PC-9 (cell line): ENCODE measurements at regions not wholly inside any gene's neighbourhood (a gene's known extent, or its start where the extent isn't known, plus 50 kb on each side); places are given as distances from the start of the nearest gene placed in this dataset.

Experiments used
- BruUV-seq: library from RNA; stranded (reverse); fragments of 400-500 nt; replicated peaks from 2 replicates; lab custom pipeline; 2021; lab: Mats Ljungman, UMichigan
- CTCF ChIA-PET: fragments of 300-600 bp; sonication (Branson Sonifier 250); formaldehyde crosslinking; loops from one replicate; lab custom pipeline; 2022; ENCODE audit warnings: antibody characterized with exemption; lab: Charles Lee
- POLR2A ChIA-PET: fragments of 300-600 bp; sonication (Branson Sonifier 250); formaldehyde crosslinking; loops from one replicate; lab custom pipeline; 2022; ENCODE audit warnings: antibody characterized with exemption; ENCODE audit not compliant: unreplicated experiment; lab: Charles Lee
- DNase-seq, 2 experiments: peaks; one replicate each; pipeline versions ENCODE4 v3.0.0 to v3.0.0-alpha.2; 2015 to 2022; ENCODE audit warnings: mixed read lengths in 1 of 2
- H2AFZ ChIP-seq: fragments of 200-600 bp; sonication (generic); 2 replicates; pipeline ENCODE4 v1.8.1; 2017; ENCODE audit warnings: antibody characterized with exemption
- H3F3A ChIP-seq: fragments of 200-600 bp; sonication (generic); 2 replicates; pipeline ENCODE4 v1.8.1; 2017; ENCODE audit warnings: antibody characterized with exemption, mild to moderate bottlenecking, low read depth; ENCODE audit not compliant: insufficient read depth
- H3K27ac ChIP-seq: fragments of 200-600 bp; sonication (generic); 2 replicates; pipeline ENCODE4 v1.6.1; 2016; ENCODE audit warnings: mixed run types
- H3K27me3 ChIP-seq: fragments of 200-600 bp; sonication (generic); 2 replicates; pipeline ENCODE4 v1.6.1; 2016; ENCODE audit warnings: low read depth, mixed run types; ENCODE audit not compliant: insufficient read depth
- H3K36me3 ChIP-seq: fragments of 200-600 bp; sonication (generic); 2 replicates; pipeline ENCODE4 v1.6.1; 2016; ENCODE audit warnings: low read depth, mixed run types
- H3K4me1 ChIP-seq: fragments of 200-600 bp; sonication (generic); replicated peaks from 2 replicates; pipeline ENCODE4 v1.6.1; 2016; ENCODE audit warnings: mixed run types; ENCODE audit not compliant: insufficient read depth
- H3K4me2 ChIP-seq: fragments of 200-600 bp; sonication (generic); 2 replicates; pipeline ENCODE4 v1.6.1; 2017; ENCODE audit warnings: mixed run types
- H3K4me3 ChIP-seq: fragments of 200-600 bp; sonication (generic); 2 replicates; pipeline ENCODE4 v1.6.1; 2016; ENCODE audit warnings: mixed run types
- H3K79me2 ChIP-seq: fragments of 200-600 bp; sonication (generic); 2 replicates; pipeline ENCODE4 v1.6.1; 2017; ENCODE audit warnings: low read depth, mixed run types
- H3K9me2 ChIP-seq: fragments of 200-600 bp; sonication (generic); 2 replicates; pipeline ENCODE4 v1.8.1; 2017; ENCODE audit warnings: mild to moderate bottlenecking; ENCODE audit not compliant: insufficient read depth
- H3K9me3 ChIP-seq: fragments of 200-600 bp; sonication (generic); 2 replicates; pipeline ENCODE4 v1.8.1; 2016; ENCODE audit warnings: low read depth; ENCODE audit not compliant: insufficient read depth
- H4K20me1 ChIP-seq: fragments of 200-600 bp; sonication (generic); 2 replicates; pipeline ENCODE4 v1.8.1; 2017; ENCODE audit not compliant: insufficient read depth
- CTCF ChIP-seq: fragments of 200-600 bp; sonication (generic); conservative IDR thresholded peaks from 2 replicates; pipeline ENCODE4 v1.6.1; 2017; ENCODE audit warnings: mixed run types, antibody characterized with exemption, mild to moderate bottlenecking, moderate library complexity
- EZH2 ChIP-seq: fragments of 200-600 bp; sonication (generic); IDR thresholded peaks from 2 replicates; pipeline ENCODE4 v1.8.0; 2017; ENCODE audit warnings: antibody characterized with exemption, low read depth
- intact Hi-C: fragments of 100-400 bp; cut with micrococcal nuclease; formaldehyde crosslinking; loops from one replicate; pipeline ENCODE4 v1.10.0; 2022; ENCODE audit not compliant: unreplicated experiment

- TF ChIP-seq CTCF: no peak
- no peaks in the 10 kb centered on the region for H3K27me3 ChIP-seq
- no peaks in the 10 kb centered on the region for H3K4me1 ChIP-seq
- intact Hi-C loops: loop anchor here (5.0 to 10.0 kb wide), 2 partner anchors 136 to 374 kb away; partner anchors contain the start of genes GYPA and GYPE
- no peaks in the 10 kb centered on the region for H3K9me3 ChIP-seq
- no peak overlapping the region for H3K27ac ChIP-seq
- DNase-seq: no peak
- H2AFZ ChIP-seq: no peak overlapping the region
- ChIA-PET CTCF (no interaction called here), POLR2A (no interaction called here)
- no peaks in the 10 kb centered on the region for H3K79me2 ChIP-seq
- no peak overlapping the region for H3K4me3 ChIP-seq
- H3K9me2 ChIP-seq: no peaks in the 10 kb centered on the region
- no peaks in the 10 kb centered on the region for H4K20me1 ChIP-seq
- no TSS peak for BruUV-seq
- H3F3A ChIP-seq: no peaks in the 10 kb centered on the region
- H3K36me3 ChIP-seq: no peaks in the 10 kb centered on the region
- H3K4me2 ChIP-seq: no peak overlapping the region
Measured at GRCh38 chr4:143771269-143771668, 70.8 kb upstream of the FREM3 start.

- ChIA-PET CTCF (no interaction called here), POLR2A (no interaction called here)
- intact Hi-C loops: no loop called here
- no peaks in the 10 kb centered on the region for H3K27me3 ChIP-seq
- H4K20me1 ChIP-seq: no peaks in the 10 kb centered on the region
- H3K4me3 ChIP-seq: no peak overlapping the region
- no peak for TF ChIP-seq CTCF
- TF ChIP-seq EZH2: no peak
- no peaks in the 10 kb centered on the region for H3K9me3 ChIP-seq
- no TSS peak for BruUV-seq
- H3K4me2 ChIP-seq: no peak overlapping the region
- no peaks in the 10 kb centered on the region for H3K4me1 ChIP-seq
- DNase-seq: no peak
- H3K79me2 ChIP-seq: no peaks in the 10 kb centered on the region
- no peaks in the 10 kb centered on the region for H3F3A ChIP-seq
- no peaks in the 10 kb centered on the region for H3K9me2 ChIP-seq
- no peak overlapping the region for H2AFZ ChIP-seq
- no peak overlapping the region for H3K27ac ChIP-seq
- no peaks in the 10 kb centered on the region for H3K36me3 ChIP-seq
Measured at GRCh38 chr4:143768007-143768591, 67.6 kb upstream of the FREM3 start.

GRCh38 chr4:143763587-143763986 is 63.1 kb upstream of the FREM3 start:
- H3K79me2 ChIP-seq: no peaks in the 10 kb centered on the region
- no peak overlapping the region for H3K27ac ChIP-seq
- H3F3A ChIP-seq: no peaks in the 10 kb centered on the region
- H3K36me3 ChIP-seq: no peaks in the 10 kb centered on the region
- H3K27me3 ChIP-seq: no peaks in the 10 kb centered on the region
- DNase-seq: no peak
- POLR2A ChIA-PET: no interaction called here
- H4K20me1 ChIP-seq: no peaks in the 10 kb centered on the region
- intact Hi-C loops: no loop called here
- TF ChIP-seq CTCF (no peak), EZH2 (no peak)
- no peak overlapping the region for H3K4me3 ChIP-seq
- CTCF ChIA-PET: no interaction called here
- H3K4me2 ChIP-seq: no peak overlapping the region
- no peaks in the 10 kb centered on the region for H3K4me1 ChIP-seq
- no peaks in the 10 kb centered on the region for H3K9me2 ChIP-seq
- no peaks in the 10 kb centered on the region for H3K9me3 ChIP-seq
- no TSS peak for BruUV-seq
- no peak overlapping the region for H2AFZ ChIP-seq
